NT2/D1 (cell line): ENCODE measurements at regions not wholly inside any gene's neighbourhood (a gene's known extent, or its start where the extent isn't known, plus 50 kb on each side); places are given as distances from the start of the nearest gene placed in this dataset.

Experiments
- YY1 ChIP-seq: IDR thresholded peaks from 2 replicates; pipeline ENCODE4 v1.6.1; 2011; ENCODE audit not compliant: insufficient read length, insufficient read depth
- ZNF274 ChIP-seq: IDR thresholded peaks from 2 replicates; pipeline ENCODE4 v1.6.1; 2011; ENCODE audit warnings: mild to moderate bottlenecking, low read depth, low read length

- TF ChIP-seq ZNF274, result no peak
- TF ChIP-seq YY1, result no peak
Measured at GRCh38 chr20:43794326-43794725, 67.5 kb upstream of the GTSF1L start.
